ENCODE measurements at regions not wholly inside any gene's neighbourhood (a gene's known extent, or its start where the extent isn't known, plus 50 kb on each side); places are given as distances from the start of the nearest gene placed in this dataset.

GRCh38 chr6:132868057-132868456, 53.7 kb downstream of the RPS12 start:
- no peak for DNase-seq (ENCODE audit: low read depth in 2 of 3, low spot score in 2 of 3)

- DNase-seq (ENCODE audit: low read depth in 2 of 3, low spot score in 2 of 3): no peak
Observed at GRCh38 chr6:132872923-132873322, 58.6 kb downstream of the RPS12 start.

GRCh38 chr6:132877003-132877402, 62.6 kb downstream of the RPS12 start:
- no peak for DNase-seq (ENCODE audit: low read depth in 2 of 3, low spot score in 2 of 3)

- no peak for DNase-seq (ENCODE audit: low read depth in 2 of 3, low spot score in 2 of 3)
Observed at GRCh38 chr6:132887204-132887603, 72.8 kb downstream of the RPS12 start.

- no peak for DNase-seq (ENCODE audit: low read depth in 2 of 3, low spot score in 2 of 3)
Observed at GRCh38 chr6:132888701-132889100, 74.3 kb downstream of the RPS12 start.

GRCh38 chr6:132892929-132893771, 78.8 kb downstream of the RPS12 start:
- no peak for DNase-seq (ENCODE audit: low read depth in 2 of 3, low spot score in 2 of 3)

GRCh38 chr6:132893772-132894490, 79.6 kb downstream of the RPS12 start:
- no peak for DNase-seq (ENCODE audit: low read depth in 2 of 3, low spot score in 2 of 3)

- DNase-seq (ENCODE audit: low read depth in 2 of 3, low spot score in 2 of 3): no peak
Observed at GRCh38 chr6:132898376-132898775, 84.0 kb downstream of the RPS12 start.

GRCh38 chr6:132900849-132901248, 86.5 kb downstream of the RPS12 start:
- no peak for DNase-seq (ENCODE audit: low read depth in 2 of 3, low spot score in 2 of 3)

- DNase-seq (ENCODE audit: low read depth in 2 of 3, low spot score in 2 of 3): no peak
Observed at GRCh38 chr6:132902901-132903300, 88.5 kb downstream of the RPS12 start.

GRCh38 chr6:132907231-132907630, 92.9 kb downstream of the RPS12 start:
- no peak for DNase-seq (ENCODE audit: low read depth in 2 of 3, low spot score in 2 of 3)

- no peak for DNase-seq (ENCODE audit: low read depth in 2 of 3, low spot score in 2 of 3)
Observed at GRCh38 chr6:132907914-132908313, 93.5 kb downstream of the RPS12 start.

GRCh38 chr6:132909742-132910141, 95.4 kb downstream of the RPS12 start:
- no peak for DNase-seq (ENCODE audit: low read depth in 2 of 3, low spot score in 2 of 3)

- DNase-seq (ENCODE audit: low read depth in 2 of 3, low spot score in 2 of 3): no peak
Observed at GRCh38 chr6:132910759-132911158, 96.4 kb downstream of the RPS12 start.

- DNase-seq (ENCODE audit: low read depth in 2 of 3, low spot score in 2 of 3): no peak
Observed at GRCh38 chr6:132919045-132919860, 104.9 kb downstream of the RPS12 start.

GRCh38 chr6:132927713-132928112, 113.3 kb downstream of the RPS12 start:
- DNase-seq (ENCODE audit: low read depth in 2 of 3, low spot score in 2 of 3): no peak

- DNase-seq (ENCODE audit: low read depth in 2 of 3, low spot score in 2 of 3): no peak
Observed at GRCh38 chr6:132929141-132929540, 114.8 kb downstream of the RPS12 start.

- no peak for DNase-seq (ENCODE audit: low read depth in 2 of 3, low spot score in 2 of 3)
Observed at GRCh38 chr6:132931313-132931712, 116.9 kb downstream of the RPS12 start.

GRCh38 chr6:132931936-132932514, 117.7 kb downstream of the RPS12 start:
- no peak for DNase-seq (ENCODE audit: low read depth in 2 of 3, low spot score in 2 of 3)

GRCh38 chr6:132932588-132932987, 118.2 kb downstream of the RPS12 start:
- DNase-seq (ENCODE audit: low read depth in 2 of 3, low spot score in 2 of 3): no peak

- no peak for DNase-seq (ENCODE audit: low read depth in 2 of 3, low spot score in 2 of 3)
Observed at GRCh38 chr6:132933090-132933489, 118.7 kb downstream of the RPS12 start.

All from activated CD8-positive, alpha-beta memory T cell treated with anti-CD3 and anti-CD28 coated beads for 48 hours (primary cell).